A673 (cell line): ENCODE measurements at regions not wholly inside any gene's neighbourhood (a gene's known extent, or its start where the extent isn't known, plus 50 kb on each side); places are given as distances from the start of the nearest gene placed in this dataset.

Experiments used
- CTCF ChIP-seq: fragments of 300-800, 200-600 bp; sonication (generic); conservative IDR thresholded peaks from 2 replicates; pipeline ENCODE4 v1.5.1; 2017; ENCODE audit warnings: low read depth, mild to moderate bottlenecking, antibody characterized with exemption, low read length, moderate library complexity, mixed read lengths
- EZH2 ChIP-seq: fragments of 200-600 bp; sonication (generic); IDR thresholded peaks from 2 replicates; pipeline ENCODE4 v1.6.1; 2017; ENCODE audit warnings: borderline replicate concordance, low read depth, mild to moderate bottlenecking, mixed read lengths, antibody characterized with exemption, low read length; ENCODE audit not compliant: poor library complexity, severe bottlenecking

GRCh38 chr3:17969244-17969643 lies 226.8 kb upstream of the TBC1D5 start:
- TF ChIP-seq CTCF (no peak), EZH2 (no peak)
